Astrocyte of the cerebellum (primary cell): ENCODE measurements at regions not wholly inside any gene's neighbourhood (a gene's known extent, or its start where the extent isn't known, plus 50 kb on each side); places are given as distances from the start of the nearest gene placed in this dataset.

Experiments used
- DNase-seq: peaks from one replicate; pipeline ENCODE4 v3.0.0-alpha.2; 2011; ENCODE audit warnings: low read depth
- H3K4me3 ChIP-seq: 2 replicates; pipeline ENCODE4 v1.5.1; 2011; ENCODE audit warnings: mild to moderate bottlenecking, low read depth, low read length, moderate library complexity
- in situ Hi-C: cut with HindIII; loops from 2 replicates; pipeline ENCODE4 v1.10.0; 2017; ENCODE audit warnings: low sequenced_read_pairs
- TF ChIP-seq, protein P1 (sequence below): IDR thresholded peaks from 2 replicates; pipeline ENCODE4 v1.5.1; 2012; ENCODE audit warnings: low read length, low read depth, moderate library complexity, mild to moderate bottlenecking; ENCODE audit errors: missing control alignments

GRCh38 chr16:80314042-80314441 lies 226.8 kb upstream of the DYNLRB2 start:
- H3K4me3 ChIP-seq: no peak overlapping the region
- DNase-seq: no peak
- in situ Hi-C loops: no loop called here
- TF ChIP-seq, protein P1, sequence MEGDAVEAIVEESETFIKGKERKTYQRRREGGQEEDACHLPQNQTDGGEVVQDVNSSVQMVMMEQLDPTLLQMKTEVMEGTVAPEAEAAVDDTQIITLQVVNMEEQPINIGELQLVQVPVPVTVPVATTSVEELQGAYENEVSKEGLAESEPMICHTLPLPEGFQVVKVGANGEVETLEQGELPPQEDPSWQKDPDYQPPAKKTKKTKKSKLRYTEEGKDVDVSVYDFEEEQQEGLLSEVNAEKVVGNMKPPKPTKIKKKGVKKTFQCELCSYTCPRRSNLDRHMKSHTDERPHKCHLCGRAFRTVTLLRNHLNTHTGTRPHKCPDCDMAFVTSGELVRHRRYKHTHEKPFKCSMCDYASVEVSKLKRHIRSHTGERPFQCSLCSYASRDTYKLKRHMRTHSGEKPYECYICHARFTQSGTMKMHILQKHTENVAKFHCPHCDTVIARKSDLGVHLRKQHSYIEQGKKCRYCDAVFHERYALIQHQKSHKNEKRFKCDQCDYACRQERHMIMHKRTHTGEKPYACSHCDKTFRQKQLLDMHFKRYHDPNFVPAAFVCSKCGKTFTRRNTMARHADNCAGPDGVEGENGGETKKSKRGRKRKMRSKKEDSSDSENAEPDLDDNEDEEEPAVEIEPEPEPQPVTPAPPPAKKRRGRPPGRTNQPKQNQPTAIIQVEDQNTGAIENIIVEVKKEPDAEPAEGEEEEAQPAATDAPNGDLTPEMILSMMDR: no peak

DNA sequence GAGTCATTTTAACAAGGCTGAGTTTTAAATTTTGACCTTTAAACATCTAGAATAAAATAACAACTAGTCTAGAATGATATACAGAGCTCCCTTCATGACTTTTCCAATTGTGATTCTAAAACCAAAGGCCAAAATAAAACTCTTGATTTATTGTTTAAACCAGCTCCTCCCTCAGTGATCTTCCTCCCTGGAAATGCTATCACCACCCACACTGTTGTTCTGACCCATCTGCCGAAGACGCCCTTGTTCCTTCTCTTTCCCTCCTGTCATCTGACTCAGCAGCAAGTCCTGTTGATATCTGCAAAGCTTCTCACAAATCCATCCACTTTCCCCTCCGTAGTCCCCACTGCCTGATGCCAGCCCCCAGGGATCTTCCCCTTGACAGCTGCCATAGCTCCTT lies 231.6 kb upstream of the DYNLRB2 start:
- in situ Hi-C loops: no loop called here
- TF ChIP-seq, protein P1: no peak
- no peak overlapping the region for H3K4me3 ChIP-seq
- DNase-seq: no peak

- TF ChIP-seq, protein P1: no peak
- no peak for DNase-seq
- in situ Hi-C loops: no loop called here
- H3K4me3 ChIP-seq: no peak overlapping the region
Measured at GRCh38 chr16:80305410-80305809, 235.4 kb upstream of the DYNLRB2 start.

- in situ Hi-C loops: no loop called here
- TF ChIP-seq, protein P1: no peak
- H3K4me3 ChIP-seq: no peak overlapping the region
- peak; percentile 13 for DNase-seq
Measured at GRCh38 chr16:80303691-80304090, 237.1 kb upstream of the DYNLRB2 start.

DNA sequence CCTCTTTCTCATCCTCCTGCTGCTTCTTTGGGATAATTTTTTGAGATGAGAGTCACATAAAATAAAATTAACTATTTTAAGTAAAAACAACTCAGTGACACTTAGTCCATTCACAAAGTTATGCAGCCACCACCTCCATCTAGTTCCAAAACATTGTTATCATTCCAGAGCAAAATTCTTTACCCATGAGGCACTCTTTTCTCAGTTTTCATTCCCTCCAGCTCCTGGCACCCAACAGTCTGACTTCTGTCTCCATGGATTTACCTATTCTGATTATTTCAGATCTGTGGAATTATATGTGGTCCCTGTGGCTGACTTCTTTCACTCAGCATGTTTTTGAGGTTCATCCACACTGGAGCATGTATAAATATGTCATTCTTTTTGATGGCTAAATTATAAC lies 239.9 kb upstream of the DYNLRB2 start:
- peak; percentile 47 for DNase-seq
- TF ChIP-seq, protein P1: no peak
- in situ Hi-C loops: no loop called here
- no peak overlapping the region for H3K4me3 ChIP-seq

DNA sequence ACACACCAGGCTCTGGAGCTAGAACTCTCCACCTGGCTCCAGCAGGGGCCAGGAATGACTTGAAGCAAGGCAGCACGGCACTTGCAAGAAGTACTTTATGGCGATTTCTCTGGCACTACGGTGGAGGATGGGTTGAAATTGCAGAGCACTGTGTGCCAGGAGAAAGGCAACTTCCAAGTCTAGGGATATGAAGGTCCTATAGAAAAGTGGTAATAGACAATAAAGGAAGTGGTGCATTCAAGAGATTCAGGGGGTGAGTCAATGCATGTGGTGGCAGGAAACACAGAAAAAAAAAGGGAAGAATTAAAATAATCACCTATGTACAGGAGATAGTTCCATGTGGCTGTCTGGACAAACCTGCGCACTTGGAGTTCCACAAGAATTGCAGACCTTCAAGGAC lies 240.3 kb upstream of the DYNLRB2 start:
- DNase-seq: no peak
- H3K4me3 ChIP-seq: no peak overlapping the region
- in situ Hi-C loops: no loop called here
- TF ChIP-seq, protein P1: no peak

- TF ChIP-seq, protein P1: no peak
Measured at GRCh38 chr16:80299416-80299815, 241.4 kb upstream of the DYNLRB2 start.

More at GRCh38 chr16:80299416-80299815, 241.4 kb upstream of the DYNLRB2 start:
- in situ Hi-C loops: no loop called here
- no peak for DNase-seq
- H3K4me3 ChIP-seq: no peak overlapping the region
